ENCODE measurements at regions not wholly inside any gene's neighbourhood (a gene's known extent, or its start where the extent isn't known, plus 50 kb on each side); places are given as distances from the start of the nearest gene placed in this dataset.
A peak's percentile ranks its signal among the peaks of the same experiment; 100 is the strongest.

DNA sequence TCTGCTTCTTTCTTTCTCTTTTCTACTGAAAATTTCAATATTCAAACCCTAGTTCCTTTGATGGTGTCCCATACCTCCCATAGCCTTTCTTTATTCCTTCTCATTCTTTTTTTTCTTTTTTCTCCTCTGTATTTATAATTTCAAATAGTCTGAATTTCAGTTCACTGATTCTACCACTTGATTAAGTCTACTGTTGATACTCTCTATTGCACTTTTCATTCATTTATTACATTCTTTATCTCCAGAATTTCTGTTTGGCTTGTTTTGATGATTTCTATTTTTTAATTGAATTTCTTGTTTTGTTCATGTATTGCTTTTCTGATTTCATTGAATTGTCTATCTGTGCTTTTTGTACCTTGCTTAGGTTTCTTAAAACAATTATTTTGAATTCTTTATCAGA lies 111.9 kb upstream of the VRK2 start:
- DNase-seq (ENCODE audit: low spot score) = no peak

DNA sequence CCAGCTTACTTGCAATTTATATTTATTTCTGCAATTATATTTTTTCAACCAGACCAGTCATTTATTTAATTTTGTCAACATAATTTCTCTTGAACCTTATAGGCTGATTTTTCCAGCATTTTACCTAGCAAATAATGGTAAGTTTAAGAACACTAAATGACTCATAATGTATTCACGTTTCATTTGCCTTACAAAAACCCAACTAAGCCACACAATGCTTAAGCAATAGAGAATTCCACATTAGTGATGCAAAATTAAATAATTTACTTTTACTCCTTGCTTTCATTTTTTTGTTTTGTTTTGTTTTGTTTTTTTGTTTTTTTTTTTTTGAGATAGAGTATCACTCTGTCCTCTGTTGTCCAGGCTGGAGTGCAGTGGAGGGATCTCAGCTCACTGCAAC lies 110.4 kb upstream of the VRK2 start:
- no peak for DNase-seq (ENCODE audit: low spot score)

GRCh38 chr2:57937456-57937855 lies 109.2 kb upstream of the VRK2 start:
- DNase-seq (ENCODE audit: low spot score) = no peak

DNA sequence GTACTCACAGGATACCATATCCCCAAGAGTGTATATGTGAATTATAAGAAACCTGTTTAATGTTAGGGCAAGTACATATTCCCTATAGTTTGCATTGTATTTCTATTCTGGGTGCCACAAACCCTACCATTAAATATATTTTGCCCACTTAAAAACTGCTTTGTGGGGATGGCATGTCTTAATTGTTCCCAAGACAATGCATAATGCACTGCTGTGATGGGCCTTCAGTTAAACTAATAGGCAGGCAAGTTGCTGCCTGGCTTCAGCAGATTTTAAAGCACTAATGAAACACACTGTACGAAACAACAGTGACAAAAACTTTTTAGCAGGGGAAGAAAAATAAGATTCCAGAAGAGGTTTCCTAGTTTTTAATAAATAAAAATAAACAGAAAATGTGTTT lies 104.8 kb upstream of the VRK2 start:
- DNase-seq (ENCODE audit: low spot score) = no peak

DNA sequence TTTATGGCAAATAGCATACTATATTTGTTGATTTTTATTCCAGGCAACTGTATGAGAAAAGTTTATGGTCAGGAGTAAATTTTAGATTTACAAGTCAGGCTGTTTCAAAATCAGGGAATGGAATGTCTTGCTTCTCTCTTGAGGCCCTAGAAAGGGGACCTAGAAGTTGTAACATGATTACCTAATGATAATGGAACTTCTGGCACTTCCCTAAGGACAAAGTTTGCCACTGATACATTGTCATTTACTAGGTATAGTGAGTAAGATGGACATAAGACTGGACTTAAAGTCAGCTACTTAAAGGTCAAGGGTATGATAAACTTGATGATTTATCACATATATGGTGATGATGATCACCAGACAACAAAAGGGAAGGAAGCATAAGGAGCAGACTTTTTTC lies 103.3 kb upstream of the VRK2 start:
- DNase-seq (ENCODE audit: low spot score) = no peak

GRCh38 chr2:57947398-57947797 lies 99.2 kb upstream of the VRK2 start:
- no peak for DNase-seq (ENCODE audit: low spot score)

GRCh38 chr2:57954020-57954419 lies 92.6 kb upstream of the VRK2 start:
- DNase-seq (ENCODE audit: low spot score) = no peak

- DNase-seq (ENCODE audit: low spot score) = no peak
Observed at GRCh38 chr2:57957238-57957637, 89.4 kb upstream of the VRK2 start.

DNA sequence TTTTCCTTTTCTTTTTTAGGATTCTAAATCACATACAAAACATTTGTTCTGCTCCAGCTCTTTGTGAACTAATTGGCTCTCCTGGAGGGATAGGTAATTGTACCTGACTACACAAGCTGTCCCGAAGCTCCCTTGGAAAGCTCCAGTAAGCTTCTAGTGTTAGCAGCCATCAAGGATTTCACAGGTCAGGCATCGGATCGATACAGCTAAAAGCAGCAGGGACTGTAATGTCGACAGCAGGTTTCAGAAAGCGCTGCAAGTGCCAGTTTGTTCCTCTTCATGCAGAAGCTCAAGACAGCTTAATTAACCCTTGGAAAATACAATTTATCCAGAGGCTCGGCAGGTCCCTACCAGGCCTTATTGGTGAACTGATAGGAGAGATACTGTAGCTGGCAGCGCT lies 87.2 kb upstream of the VRK2 start:
- peak; percentile 22 for DNase-seq (ENCODE audit: low spot score)

DNA sequence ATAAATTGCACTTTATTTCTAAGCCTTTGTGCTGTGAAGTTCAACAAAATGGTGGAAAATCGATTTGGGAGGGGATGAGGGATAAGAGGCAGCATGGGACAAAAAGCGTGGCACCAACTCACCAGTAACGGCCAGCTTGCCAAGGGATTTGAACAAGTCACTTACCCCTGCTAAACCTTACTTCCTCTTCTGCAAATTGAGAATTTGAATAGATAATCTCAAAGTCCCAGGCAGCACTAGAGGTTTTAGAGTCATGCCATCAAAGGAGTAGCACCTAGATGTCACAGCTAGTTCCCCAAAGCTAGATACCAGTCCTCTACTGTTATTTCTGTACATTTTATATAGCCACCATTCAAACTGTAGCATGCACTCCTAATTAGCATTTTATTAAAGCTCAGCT lies 83.7 kb upstream of the VRK2 start:
- DNase-seq (ENCODE audit: low spot score) = no peak

DNA sequence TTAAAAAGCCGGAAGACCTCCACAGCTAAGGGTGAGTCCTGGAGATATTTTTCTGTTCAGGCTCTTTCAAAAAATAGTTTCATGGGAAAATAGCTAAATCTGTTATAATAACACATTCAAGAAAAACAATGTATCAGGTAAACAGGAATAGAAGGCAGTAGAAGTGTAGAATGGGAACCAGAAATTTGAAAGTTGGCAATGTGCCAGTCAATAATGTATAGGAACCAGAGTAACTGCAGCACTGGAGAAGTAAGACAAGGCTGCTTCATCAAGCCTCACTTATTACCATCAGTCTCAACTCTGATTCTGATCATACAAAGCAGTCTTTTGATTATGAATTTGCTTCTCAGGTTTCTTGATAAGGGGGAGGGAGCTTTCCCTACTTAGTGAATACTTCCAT lies 81.4 kb upstream of the VRK2 start:
- DNase-seq (ENCODE audit: low spot score) = no peak

DNA sequence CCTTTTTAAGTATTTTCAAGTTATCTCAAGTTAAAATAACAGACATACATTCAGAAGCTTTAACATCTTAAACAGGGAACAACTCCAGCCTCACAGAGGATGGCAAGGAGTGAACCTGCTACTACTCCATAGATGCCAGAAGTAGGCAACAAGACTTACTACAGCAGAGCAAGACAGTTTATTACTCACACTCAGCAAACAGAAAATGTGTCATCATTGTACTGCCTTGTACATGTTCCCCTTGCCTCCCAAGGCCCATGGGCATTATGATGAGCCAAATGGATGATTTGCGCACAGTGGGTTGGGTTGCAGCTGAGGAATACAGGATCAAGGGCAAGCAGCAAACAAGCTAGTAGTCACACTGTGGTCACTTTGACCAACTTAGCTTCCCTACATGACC lies 80.6 kb upstream of the VRK2 start:
- DNase-seq (ENCODE audit: low spot score) = no peak

GRCh38 chr2:57973621-57974186 lies 72.9 kb upstream of the VRK2 start:
- no peak for DNase-seq (ENCODE audit: low spot score)

DNA sequence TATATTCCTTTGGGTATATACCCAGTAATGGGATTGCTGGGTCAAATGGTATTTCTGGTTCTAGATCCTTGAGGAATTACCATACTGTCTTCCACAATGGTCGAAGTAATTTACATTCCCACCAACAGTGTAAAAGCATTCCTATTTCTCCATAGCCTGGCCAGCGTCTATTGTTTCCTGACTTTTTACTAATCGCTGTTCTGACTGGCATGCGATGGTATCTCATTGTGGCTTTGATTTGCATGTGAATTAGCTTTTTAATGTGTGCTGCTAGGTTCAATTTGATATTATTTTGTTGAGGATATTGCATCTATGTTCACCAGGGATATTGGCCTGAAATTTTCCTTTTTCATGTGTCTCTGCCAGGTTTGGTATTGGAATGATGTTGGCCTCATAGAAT lies 67.4 kb upstream of the VRK2 start:
- no peak for DNase-seq (ENCODE audit: low spot score)

GRCh38 chr2:57981083-57981768 lies 65.4 kb upstream of the VRK2 start:
- DNase-seq (ENCODE audit: low spot score) = no peak

- no peak for DNase-seq (ENCODE audit: low spot score)
Observed at GRCh38 chr2:57987835-57988573, 58.6 kb upstream of the VRK2 start.

- DNase-seq (ENCODE audit: low spot score) = no peak
Observed at GRCh38 chr2:57990118-57990725, 56.4 kb upstream of the VRK2 start.

Small RNA genes in the stretch of these regions (small RNA-seq; reads per million reads assigned to genes)
- gene PPIAP63 (0 reads per million in 2 experiments), gene RF00592 (0 to 0.08 reads per million in 2 experiments)
